A549 (cell line): ENCODE measurements at regions not wholly inside any gene's neighbourhood (a gene's known extent, or its start where the extent isn't known, plus 50 kb on each side); places are given as distances from the start of the nearest gene placed in this dataset.

Experiments
- CTCF ChIP-seq: fragments of >200 bp; sonication (Bioruptor Twin); formaldehyde crosslinking; IDR thresholded peaks from 3 replicates; pipeline ENCODE4 v1.5.1; 2016
- EHF ChIP-seq: fragments of 250-450 bp; sonication (Bioruptor Pico); IDR thresholded peaks from 2 replicates; pipeline ENCODE4 v1.5.0; 2020; ENCODE audit warnings: mild to moderate bottlenecking
- HDAC2 ChIP-seq: fragments of 200-600 bp; sonication (generic); IDR thresholded peaks from 2 replicates; pipeline ENCODE4 v1.6.1; 2016
- JUN ChIP-seq, 2 experiments: fragments of >200 bp; sonication (Bioruptor Twin); formaldehyde crosslinking; IDR thresholded peaks; 2 replicates in 1 of 2; 3 replicates in 1 of 2; pipeline ENCODE4 v1.6.1; 2016 to 2017
- KDM5A ChIP-seq: fragments of 200-600 bp; sonication (generic); IDR thresholded peaks from 2 replicates; pipeline ENCODE4 v1.6.1; 2016; ENCODE audit warnings: antibody characterized with exemption, mild to moderate bottlenecking
- MAX ChIP-seq: IDR thresholded peaks from 2 replicates; pipeline ENCODE4 v1.6.1; 2012
- NFE2L2 ChIP-seq: fragments of 150-350 bp; conservative IDR thresholded peaks from 2 replicates; pipeline ENCODE4 v1.6.1; 2014; ENCODE audit warnings: low read length
- POLR2A ChIP-seq: IDR thresholded peaks from 2 replicates; pipeline ENCODE4 v1.6.1; 2012; ENCODE audit warnings: mild to moderate bottlenecking, low read length
- RCOR1 ChIP-seq: fragments of 150-350 bp; IDR thresholded peaks from 2 replicates; pipeline ENCODE4 v1.6.1; 2014; ENCODE audit warnings: antibody characterized with exemption, low read length, low read depth
- USF2 ChIP-seq: fragments of 450-650 bp; IDR thresholded peaks from 2 replicates; pipeline ENCODE4 v1.6.1; 2014; ENCODE audit warnings: antibody characterized with exemption
- ZFP36 ChIP-seq: fragments of 450-650 bp; IDR thresholded peaks from 2 replicates; pipeline ENCODE4 v1.6.1; 2014; ENCODE audit warnings: borderline replicate concordance; ENCODE audit not compliant: partially characterized antibody

- TF ChIP-seq POLR2A (no peak), KDM5A (no peak), RCOR1 (no peak), HDAC2 (no peak), CTCF (no peak), USF2 (no peak), ZFP36 (no peak), NFE2L2 (no peak), MAX (no peak), EHF (CRISPR knock-in tag) (no peak), JUN (IDR thresholded peaks at IDR 0.05) (no peak)
Measured at GRCh38 chr21:14889080-14889810, 175.6 kb downstream of the NRIP1 start.
